Panc1 (cell line): ENCODE measurements at regions not wholly inside any gene's neighbourhood (a gene's known extent, or its start where the extent isn't known, plus 50 kb on each side); places are given as distances from the start of the nearest gene placed in this dataset.

Source experiments
- ATAC-seq: fragments of 200-7000 bp; cut with Tn5 transposase; 2 replicates; pipeline ENCODE4 v1.9.1; 2020; ENCODE audit warnings: mild to moderate bottlenecking, moderate library complexity
- BruUV-seq: library from RNA; stranded (reverse); fragments of 400-500 nt; replicated peaks from 2 replicates; lab custom pipeline; 2021; lab: Mats Ljungman, UMichigan
- CTCF ChIA-PET: fragments of 300-600 bp; sonication (Branson Sonifier 250); formaldehyde crosslinking; loops from one replicate; lab custom pipeline; 2022; ENCODE audit warnings: antibody characterized with exemption; lab: Charles Lee
- POLR2A ChIA-PET: fragments of 300-600 bp; sonication (Branson Sonifier 250); formaldehyde crosslinking; loops from one replicate; lab custom pipeline; 2022; ENCODE audit warnings: antibody characterized with exemption; lab: Charles Lee
- DNase-seq: peaks from one replicate; pipeline ENCODE4 v3.0.0-alpha.2; 2010; ENCODE audit warnings: low read depth, low spot score
- H3K27ac ChIP-seq: 2 replicates; pipeline ENCODE4 v1.5.1; 2011; ENCODE audit warnings: mild to moderate bottlenecking, low read length, inconsistent platforms
- H3K27me3 ChIP-seq: fragments of 200-500 bp; sonication (Bioruptor generic); 2 replicates; pipeline ENCODE4 v1.6.0; 2014; ENCODE audit warnings: low read length, inconsistent platforms; ENCODE audit not compliant: control insufficient read depth, insufficient read depth
- H3K36me3 ChIP-seq: fragments of 200-500 bp; sonication (Bioruptor generic); 2 replicates; pipeline ENCODE4 v1.5.1; 2014; ENCODE audit warnings: inconsistent platforms, mild to moderate bottlenecking, low read length, moderate library complexity; ENCODE audit not compliant: control insufficient read depth, insufficient read depth
- H3K4me1 ChIP-seq: 2 replicates; pipeline ENCODE4 v1.5.1; 2011; ENCODE audit warnings: inconsistent platforms, mild to moderate bottlenecking, low read length, moderate library complexity; ENCODE audit not compliant: control insufficient read depth, insufficient read depth
- H3K4me3 ChIP-seq, 2 experiments: 2 replicates each; pipeline ENCODE4 v1.5.1; 2011 to 2012; ENCODE audit warnings: low read depth in 2 of 2, low read length in 2 of 2, mild to moderate bottlenecking in 2 of 2, inconsistent platforms in 1 of 2, moderate library complexity in 1 of 2
- H3K9me3 ChIP-seq: fragments of 200-500 bp; sonication (Bioruptor generic); 2 replicates; pipeline ENCODE4 v1.5.1; 2014; ENCODE audit warnings: low read depth, mild to moderate bottlenecking, inconsistent platforms, low read length, moderate library complexity; ENCODE audit not compliant: control insufficient read depth, insufficient read depth
- POLR2AphosphoS5 ChIP-seq: IDR thresholded peaks from 2 replicates; pipeline ENCODE4 v1.6.1; 2012; ENCODE audit warnings: mild to moderate bottlenecking, low read depth, low read length, moderate library complexity
- SIN3A ChIP-seq: IDR thresholded peaks from 2 replicates; pipeline ENCODE4 v1.6.1; 2012; ENCODE audit warnings: low read depth, mild to moderate bottlenecking, low read length, moderate library complexity, borderline replicate concordance; ENCODE audit not compliant: insufficient read depth
- TCF7L2 ChIP-seq: IDR thresholded peaks from 2 replicates; pipeline ENCODE4 v1.6.1; 2011; ENCODE audit warnings: mild to moderate bottlenecking, low read depth, low read length, inconsistent platforms
- in situ Hi-C: cut with HindIII; loops from 2 replicates; pipeline ENCODE4 v1.10.0; 2016; ENCODE audit warnings: low sequenced_read_pairs, low pct_unique_long_range_greater_than_20kb
- intact Hi-C: fragments of 100-400 bp; cut with micrococcal nuclease; formaldehyde crosslinking; loops from one replicate; pipeline ENCODE4 v1.10.0; 2022; ENCODE audit not compliant: unreplicated experiment
- TF ChIP-seq, protein P1 (sequence below): fragments of 450-650 bp; IDR thresholded peaks from 2 replicates; pipeline ENCODE4 v1.5.1; 2017; ENCODE audit warnings: mild to moderate bottlenecking
- TF ChIP-seq, protein P2 (sequence below), 2 experiments: IDR thresholded peaks; 2 replicates each; pipeline ENCODE4 v1.6.1; 2011 to 2012; ENCODE audit warnings: low read depth in 2 of 2, control low read depth in 1 of 2, low read length in 1 of 2, mild to moderate bottlenecking in 1 of 2, moderate library complexity in 1 of 2; ENCODE audit not compliant: insufficient read depth in 1 of 2

DNA sequence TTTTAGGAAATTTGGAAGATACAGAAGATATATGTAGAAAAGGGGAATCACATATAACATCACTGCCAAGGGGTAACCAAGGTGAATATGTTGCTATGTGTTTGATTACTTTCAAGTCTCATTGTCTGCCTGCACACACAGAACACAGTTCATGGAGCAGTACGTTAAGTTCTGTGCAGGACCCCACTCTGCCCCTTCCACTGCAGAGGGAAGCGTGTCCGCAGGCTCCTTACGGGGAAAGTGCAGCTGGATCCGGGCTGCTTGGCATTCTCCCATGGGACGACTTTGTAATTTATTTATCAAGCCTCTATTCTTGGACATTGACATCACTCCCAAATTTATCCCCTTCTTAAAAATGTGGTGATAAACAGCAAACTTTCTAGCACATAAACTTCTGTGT, 226.8 kb downstream of the FOXL1 start:
- TF ChIP-seq, protein P1, sequence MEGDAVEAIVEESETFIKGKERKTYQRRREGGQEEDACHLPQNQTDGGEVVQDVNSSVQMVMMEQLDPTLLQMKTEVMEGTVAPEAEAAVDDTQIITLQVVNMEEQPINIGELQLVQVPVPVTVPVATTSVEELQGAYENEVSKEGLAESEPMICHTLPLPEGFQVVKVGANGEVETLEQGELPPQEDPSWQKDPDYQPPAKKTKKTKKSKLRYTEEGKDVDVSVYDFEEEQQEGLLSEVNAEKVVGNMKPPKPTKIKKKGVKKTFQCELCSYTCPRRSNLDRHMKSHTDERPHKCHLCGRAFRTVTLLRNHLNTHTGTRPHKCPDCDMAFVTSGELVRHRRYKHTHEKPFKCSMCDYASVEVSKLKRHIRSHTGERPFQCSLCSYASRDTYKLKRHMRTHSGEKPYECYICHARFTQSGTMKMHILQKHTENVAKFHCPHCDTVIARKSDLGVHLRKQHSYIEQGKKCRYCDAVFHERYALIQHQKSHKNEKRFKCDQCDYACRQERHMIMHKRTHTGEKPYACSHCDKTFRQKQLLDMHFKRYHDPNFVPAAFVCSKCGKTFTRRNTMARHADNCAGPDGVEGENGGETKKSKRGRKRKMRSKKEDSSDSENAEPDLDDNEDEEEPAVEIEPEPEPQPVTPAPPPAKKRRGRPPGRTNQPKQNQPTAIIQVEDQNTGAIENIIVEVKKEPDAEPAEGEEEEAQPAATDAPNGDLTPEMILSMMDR = no peak
- TF ChIP-seq SIN3A (no peak), TCF7L2 (no peak), POLR2AphosphoS5 (no peak)
- TF ChIP-seq, protein P2, sequence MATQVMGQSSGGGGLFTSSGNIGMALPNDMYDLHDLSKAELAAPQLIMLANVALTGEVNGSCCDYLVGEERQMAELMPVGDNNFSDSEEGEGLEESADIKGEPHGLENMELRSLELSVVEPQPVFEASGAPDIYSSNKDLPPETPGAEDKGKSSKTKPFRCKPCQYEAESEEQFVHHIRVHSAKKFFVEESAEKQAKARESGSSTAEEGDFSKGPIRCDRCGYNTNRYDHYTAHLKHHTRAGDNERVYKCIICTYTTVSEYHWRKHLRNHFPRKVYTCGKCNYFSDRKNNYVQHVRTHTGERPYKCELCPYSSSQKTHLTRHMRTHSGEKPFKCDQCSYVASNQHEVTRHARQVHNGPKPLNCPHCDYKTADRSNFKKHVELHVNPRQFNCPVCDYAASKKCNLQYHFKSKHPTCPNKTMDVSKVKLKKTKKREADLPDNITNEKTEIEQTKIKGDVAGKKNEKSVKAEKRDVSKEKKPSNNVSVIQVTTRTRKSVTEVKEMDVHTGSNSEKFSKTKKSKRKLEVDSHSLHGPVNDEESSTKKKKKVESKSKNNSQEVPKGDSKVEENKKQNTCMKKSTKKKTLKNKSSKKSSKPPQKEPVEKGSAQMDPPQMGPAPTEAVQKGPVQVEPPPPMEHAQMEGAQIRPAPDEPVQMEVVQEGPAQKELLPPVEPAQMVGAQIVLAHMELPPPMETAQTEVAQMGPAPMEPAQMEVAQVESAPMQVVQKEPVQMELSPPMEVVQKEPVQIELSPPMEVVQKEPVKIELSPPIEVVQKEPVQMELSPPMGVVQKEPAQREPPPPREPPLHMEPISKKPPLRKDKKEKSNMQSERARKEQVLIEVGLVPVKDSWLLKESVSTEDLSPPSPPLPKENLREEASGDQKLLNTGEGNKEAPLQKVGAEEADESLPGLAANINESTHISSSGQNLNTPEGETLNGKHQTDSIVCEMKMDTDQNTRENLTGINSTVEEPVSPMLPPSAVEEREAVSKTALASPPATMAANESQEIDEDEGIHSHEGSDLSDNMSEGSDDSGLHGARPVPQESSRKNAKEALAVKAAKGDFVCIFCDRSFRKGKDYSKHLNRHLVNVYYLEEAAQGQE (IDR thresholded peaks at IDR 0.05; ENCODE audit: insufficient read depth in 1 of 2, low read depth in 2 of 2, low read length in 1 of 2) = no peak
- intact Hi-C loops = no loop called here
- Histone ChIP-seq H3K27ac (no peak overlapping the region), H3K4me1 (peaks cover 3% of the 10 kb centered on the region; the same call in 1 of the 2 replicates), H3K4me3 (no peak overlapping the region), H3K36me3 (no peaks in the 10 kb centered on the region), H3K9me3 (no peaks in the 10 kb centered on the region), H3K27me3 (no peaks in the 10 kb centered on the region)
- ATAC-seq = no peak
- BruUV-seq = no TSS peak
- CTCF ChIA-PET = no interaction called here
- no peak for DNase-seq
- in situ Hi-C loops = no loop called here
- POLR2A ChIA-PET = no interaction called here

DNA sequence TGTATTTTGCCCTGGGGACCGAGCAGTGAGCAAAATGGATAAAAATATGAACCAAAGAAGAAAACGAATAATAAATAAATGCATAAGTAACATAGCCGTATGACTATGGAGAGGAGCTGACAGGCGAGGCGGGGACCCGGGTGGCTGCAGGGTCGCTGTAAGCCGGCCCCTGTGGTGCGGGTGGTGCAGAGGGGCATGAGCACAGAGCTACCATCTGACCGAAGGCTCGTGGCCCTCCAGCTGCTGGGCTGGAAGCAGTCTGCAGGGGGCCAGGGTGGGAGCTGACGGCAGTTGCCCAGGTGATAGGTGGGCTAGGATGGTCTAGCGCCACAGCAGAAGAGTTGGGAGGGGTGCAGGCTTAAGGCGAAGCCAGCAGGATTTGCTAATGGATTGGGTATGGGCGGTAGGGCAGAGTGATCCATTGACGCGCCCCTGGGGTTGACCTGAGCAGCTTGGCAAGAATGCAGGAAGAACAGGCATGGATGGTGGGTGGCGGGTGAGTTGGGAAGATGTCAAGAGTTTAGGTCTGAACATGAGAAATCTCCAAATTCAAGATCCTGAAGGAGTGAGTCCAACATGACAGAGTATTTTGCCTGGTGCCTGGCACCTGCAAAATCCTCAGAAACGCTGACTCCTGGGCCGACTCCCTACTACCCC, 228.0 kb downstream of the FOXL1 start:
- DNase-seq (no peak), ATAC-seq (no peak)
- Histone ChIP-seq H3K4me1 (peaks cover 3% of the 10 kb centered on the region; the same call in 1 of the 2 replicates), H3K36me3 (no peaks in the 10 kb centered on the region), H3K27ac (no peak overlapping the region), H3K27me3 (no peaks in the 10 kb centered on the region), H3K9me3 (no peaks in the 10 kb centered on the region), H3K4me3 (no peak overlapping the region)
- ChIA-PET POLR2A (no interaction called here), CTCF (no interaction called here)
- BruUV-seq = no TSS peak
- TF ChIP-seq TCF7L2 (no peak), POLR2AphosphoS5 (no peak)
- TF ChIP-seq, protein P1 = no peak
- in situ Hi-C loops = no loop called here
- intact Hi-C loops = no loop called here
